GM12878 (cell line): ENCODE measurements at regions not wholly inside any gene's neighbourhood (a gene's known extent, or its start where the extent isn't known, plus 50 kb on each side); places are given as distances from the start of the nearest gene placed in this dataset.

Source experiments
- ASH2L ChIP-seq: fragments of 300-600, 200-600 bp; sonication (generic); IDR thresholded peaks from 2 replicates; pipeline ENCODE4 v1.6.1; 2017; ENCODE audit warnings: low read depth, mild to moderate bottlenecking, borderline replicate concordance
- CHD4 ChIP-seq: fragments of 200-600 bp; sonication (generic); IDR thresholded peaks from 2 replicates; pipeline ENCODE4 v1.6.1; 2016; ENCODE audit warnings: mild to moderate bottlenecking
- EP300 ChIP-seq, 2 experiments: fragments of 150-350 bp in 1 of 2; IDR thresholded peaks; 2 replicates each; pipeline ENCODE4 v1.6.1; 2011 to 2012; ENCODE audit warnings: low read depth in 2 of 2, low read length in 2 of 2, borderline replicate concordance in 1 of 2, improper control_type of control experiment in 1 of 2, inconsistent platforms in 1 of 2; ENCODE audit not compliant: control insufficient read depth in 1 of 2
- EZH2 ChIP-seq: IDR thresholded peaks from 2 replicates; pipeline ENCODE4 v1.6.1; 2012; ENCODE audit warnings: low read depth, mild to moderate bottlenecking, control low read depth, inconsistent platforms, low read length, borderline replicate concordance; ENCODE audit not compliant: control insufficient read depth
- NR2C1 ChIP-seq: fragments of 450-650 bp; IDR thresholded peaks from 2 replicates; pipeline ENCODE4 v1.6.1; 2017; ENCODE audit warnings: antibody characterized with exemption, mild to moderate bottlenecking, moderate library complexity
- POLR2A ChIP-seq: IDR thresholded peaks from 2 replicates; pipeline ENCODE4 v1.6.1; 2011; ENCODE audit warnings: low read depth, mild to moderate bottlenecking, low read length
- POLR2AphosphoS2 ChIP-seq: IDR thresholded peaks from 2 replicates; pipeline ENCODE4 v1.6.1; 2011; ENCODE audit warnings: low read depth, mild to moderate bottlenecking, low read length, improper control_type of control experiment, moderate library complexity
- POLR2AphosphoS5 ChIP-seq: IDR thresholded peaks from 2 replicates; pipeline ENCODE4 v1.6.1; 2011; ENCODE audit warnings: mild to moderate bottlenecking, low read length, inconsistent platforms
- SREBF1 ChIP-seq: IDR thresholded peaks from 2 replicates; pipeline ENCODE4 v1.6.1; 2012; ENCODE audit warnings: mild to moderate bottlenecking, low read length
- SUPT20H ChIP-seq: IDR thresholded peaks from 2 replicates; pipeline ENCODE4 v1.6.1; 2011; ENCODE audit warnings: low read depth, mild to moderate bottlenecking, low read length, moderate library complexity, borderline replicate concordance; ENCODE audit not compliant: control insufficient read depth
- TF ChIP-seq, protein P1 (sequence below): IDR thresholded peaks from 2 replicates; pipeline ENCODE4 v1.6.1; 2011; ENCODE audit warnings: low read depth, low read length, improper control_type of control experiment, borderline replicate concordance
- TF ChIP-seq, protein P2 (sequence below), 3 experiments: IDR thresholded peaks in 2 of 3; conservative IDR thresholded peaks in 1 of 3; 2 replicates each; pipeline ENCODE4 v1.5.1; 2011; ENCODE audit warnings: low read depth in 3 of 3, low read length in 3 of 3, mild to moderate bottlenecking in 3 of 3, control low read depth in 2 of 3, moderate library complexity in 2 of 3, inconsistent platforms in 1 of 3, mixed read lengths in 1 of 3; ENCODE audit not compliant: control insufficient read depth in 2 of 3, insufficient read depth in 1 of 3; ENCODE audit errors: extremely low read depth in 1 of 3
- TF ChIP-seq, protein P3 (sequence below): IDR thresholded peaks from 2 replicates; pipeline ENCODE4 v1.6.1; 2012; ENCODE audit warnings: low read length, inconsistent platforms

DNA sequence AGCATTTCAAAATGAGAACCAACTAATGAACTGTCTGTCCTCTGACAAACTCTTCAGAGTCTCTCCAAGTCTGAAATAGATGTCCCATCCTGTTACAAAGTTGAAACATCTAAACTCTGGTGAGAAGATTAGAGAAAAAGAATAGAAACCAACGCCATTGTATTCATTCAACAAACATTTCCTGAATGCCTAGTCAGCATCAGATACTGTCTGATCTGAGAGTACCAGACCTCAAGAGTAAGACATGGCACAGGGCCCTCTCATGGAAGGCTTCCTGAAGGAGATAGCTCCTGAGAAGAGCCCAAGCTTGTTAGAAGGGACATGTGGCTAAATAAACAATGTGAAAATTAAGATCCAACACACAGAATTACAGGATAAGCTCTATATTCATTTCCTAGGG lies 164.1 kb upstream of the LRRN1 start:
- TF ChIP-seq, protein P1, sequence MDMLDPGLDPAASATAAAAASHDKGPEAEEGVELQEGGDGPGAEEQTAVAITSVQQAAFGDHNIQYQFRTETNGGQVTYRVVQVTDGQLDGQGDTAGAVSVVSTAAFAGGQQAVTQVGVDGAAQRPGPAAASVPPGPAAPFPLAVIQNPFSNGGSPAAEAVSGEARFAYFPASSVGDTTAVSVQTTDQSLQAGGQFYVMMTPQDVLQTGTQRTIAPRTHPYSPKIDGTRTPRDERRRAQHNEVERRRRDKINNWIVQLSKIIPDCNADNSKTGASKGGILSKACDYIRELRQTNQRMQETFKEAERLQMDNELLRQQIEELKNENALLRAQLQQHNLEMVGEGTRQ = no peak
- TF ChIP-seq, protein P2, sequence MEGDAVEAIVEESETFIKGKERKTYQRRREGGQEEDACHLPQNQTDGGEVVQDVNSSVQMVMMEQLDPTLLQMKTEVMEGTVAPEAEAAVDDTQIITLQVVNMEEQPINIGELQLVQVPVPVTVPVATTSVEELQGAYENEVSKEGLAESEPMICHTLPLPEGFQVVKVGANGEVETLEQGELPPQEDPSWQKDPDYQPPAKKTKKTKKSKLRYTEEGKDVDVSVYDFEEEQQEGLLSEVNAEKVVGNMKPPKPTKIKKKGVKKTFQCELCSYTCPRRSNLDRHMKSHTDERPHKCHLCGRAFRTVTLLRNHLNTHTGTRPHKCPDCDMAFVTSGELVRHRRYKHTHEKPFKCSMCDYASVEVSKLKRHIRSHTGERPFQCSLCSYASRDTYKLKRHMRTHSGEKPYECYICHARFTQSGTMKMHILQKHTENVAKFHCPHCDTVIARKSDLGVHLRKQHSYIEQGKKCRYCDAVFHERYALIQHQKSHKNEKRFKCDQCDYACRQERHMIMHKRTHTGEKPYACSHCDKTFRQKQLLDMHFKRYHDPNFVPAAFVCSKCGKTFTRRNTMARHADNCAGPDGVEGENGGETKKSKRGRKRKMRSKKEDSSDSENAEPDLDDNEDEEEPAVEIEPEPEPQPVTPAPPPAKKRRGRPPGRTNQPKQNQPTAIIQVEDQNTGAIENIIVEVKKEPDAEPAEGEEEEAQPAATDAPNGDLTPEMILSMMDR (IDR thresholded peaks at IDR 0.05 in 2 of 3, conservative IDR thresholded peaks at IDR 0.05 in 1 of 3; ENCODE audit: control insufficient read depth in 2 of 3, extremely low read depth in 1 of 3, insufficient read depth in 1 of 3, low read depth in 3 of 3, low read length in 3 of 3) = no peak
- TF ChIP-seq, protein P3, sequence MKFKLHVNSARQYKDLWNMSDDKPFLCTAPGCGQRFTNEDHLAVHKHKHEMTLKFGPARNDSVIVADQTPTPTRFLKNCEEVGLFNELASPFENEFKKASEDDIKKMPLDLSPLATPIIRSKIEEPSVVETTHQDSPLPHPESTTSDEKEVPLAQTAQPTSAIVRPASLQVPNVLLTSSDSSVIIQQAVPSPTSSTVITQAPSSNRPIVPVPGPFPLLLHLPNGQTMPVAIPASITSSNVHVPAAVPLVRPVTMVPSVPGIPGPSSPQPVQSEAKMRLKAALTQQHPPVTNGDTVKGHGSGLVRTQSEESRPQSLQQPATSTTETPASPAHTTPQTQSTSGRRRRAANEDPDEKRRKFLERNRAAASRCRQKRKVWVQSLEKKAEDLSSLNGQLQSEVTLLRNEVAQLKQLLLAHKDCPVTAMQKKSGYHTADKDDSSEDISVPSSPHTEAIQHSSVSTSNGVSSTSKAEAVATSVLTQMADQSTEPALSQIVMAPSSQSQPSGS = no peak
- TF ChIP-seq POLR2AphosphoS5 (no peak), POLR2A (no peak), EZH2 (no peak), ASH2L (no peak), CHD4 (no peak), EP300 (IDR thresholded peaks at IDR 0.05; ENCODE audit: borderline replicate concordance in 1 of 2, control insufficient read depth in 1 of 2, low read depth in 2 of 2, low read length in 2 of 2) (no peak), SUPT20H (no peak), NR2C1 (no peak), SREBF1 (no peak), POLR2AphosphoS2 (no peak)
